ENCODE measurements at regions not wholly inside any gene's neighbourhood (a gene's known extent, or its start where the extent isn't known, plus 50 kb on each side); places are given as distances from the start of the nearest gene placed in this dataset.

DNA sequence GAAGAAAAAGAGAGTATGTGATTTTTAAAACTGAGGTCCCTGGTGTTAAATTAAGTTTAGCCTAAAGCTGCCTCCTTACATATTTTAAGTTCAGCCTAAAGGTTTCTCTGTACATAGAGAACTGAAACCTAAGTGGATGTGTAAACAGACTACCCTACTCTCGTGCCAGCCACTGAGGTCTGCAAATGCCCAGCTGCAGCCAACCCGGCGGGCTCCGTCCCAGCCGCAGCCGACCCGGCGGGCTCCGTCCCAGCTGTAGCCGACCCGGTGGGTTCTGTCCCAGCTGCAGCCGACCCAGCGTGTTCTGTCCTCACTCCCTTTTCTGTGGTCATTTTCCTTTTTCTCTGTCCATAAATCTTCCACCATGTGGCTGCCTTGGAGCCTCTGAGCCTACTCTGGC, 97.2 kb upstream of the SFSWAP start:
- BruUV-seq (replicated peaks) = no TSS peak
- Histone ChIP-seq H2AK9ac (replicated peaks; ENCODE audit: low read depth, low read length, poor library complexity) (no peak overlapping the region), H2BK5ac (ENCODE audit: low read depth, low read length, poor library complexity, severe bottlenecking) (no peak overlapping the region), H2AFZ (replicated peaks; ENCODE audit: low read length, poor library complexity) (no peak overlapping the region), H3K27me3 (ENCODE audit: control insufficient read depth, insufficient read depth, low read length) (no peaks in the 10 kb centered on the region), H3K9ac (ENCODE audit: low read depth, low read length) (no peak overlapping the region), H3K56ac (ENCODE audit: extremely low read depth, insufficient read depth, low read length) (no peak overlapping the region), H4K5ac (ENCODE audit: low read depth, low read length) (no peak overlapping the region), H4K91ac (ENCODE audit: insufficient read depth, low read depth, low read length) (no peak overlapping the region), H3K36me3 (ENCODE audit: control insufficient read depth, insufficient read depth, low read length) (no peaks in the 10 kb centered on the region), H2BK120ac (ENCODE audit: low read depth, low read length) (no peak overlapping the region), H2BK20ac (ENCODE audit: low read depth, low read length) (no peak overlapping the region), H3K4me3 (ENCODE audit: insufficient read depth, low read depth, low read length) (no peak overlapping the region), H3K9me1 (ENCODE audit: insufficient read depth, low read length) (no peaks in the 10 kb centered on the region), H3K23ac (ENCODE audit: low read depth, low read length) (no peak overlapping the region), H4K8ac (ENCODE audit: low read depth in 2 of 2, low read length in 2 of 2) (no peak overlapping the region), H3K18ac (ENCODE audit: low read depth, low read length) (no peak overlapping the region), H2AK5ac (ENCODE audit: low read depth, low read length) (no peak overlapping the region), H3K27ac (ENCODE audit: insufficient read depth, low read length) (no peak overlapping the region), H3K14ac (replicated peaks; ENCODE audit: low read depth, low read length) (no peak overlapping the region), H3K79me1 (ENCODE audit: low read depth in 1 of 2, low read length in 2 of 2) (no peaks in the 10 kb centered on the region), H2BK15ac (ENCODE audit: low read depth, low read length) (no peak overlapping the region), H3K9me3 (ENCODE audit: control insufficient read depth, insufficient read depth, low read length) (no peaks in the 10 kb centered on the region; the same call in 1 of the 2 replicates), H3K4me2 (ENCODE audit: low read depth, low read length) (no peak overlapping the region), H3K4me1 (ENCODE audit: control insufficient read depth, insufficient read depth, low read length) (no peaks in the 10 kb centered on the region), H3K4ac (ENCODE audit: low read depth, low read length) (no peak overlapping the region), H4K20me1 (ENCODE audit: insufficient read depth, low read length) (no peaks in the 10 kb centered on the region)
- in situ Hi-C loops (cut with MboI; ENCODE audit: low sequenced_read_pairs) (no loop called here), intact Hi-C loops (cut with micrococcal nuclease) (no loop called here), dilution Hi-C loops (cut with HindIII; ENCODE audit: low sequenced_read_pairs, unreplicated experiment) (no loop called here)
- CTCF ChIA-PET = no interaction called here
- POLR2A ChIA-PET (ENCODE audit: unreplicated experiment) = no interaction called here
- TF ChIP-seq POLR2A (IDR thresholded peaks at IDR 0.05; ENCODE audit: low read depth, low read length) (no peak), FOS (IDR thresholded peaks at IDR 0.05; ENCODE audit: low read depth, low read length) (no peak)
- DNase-seq (no peak), ATAC-seq (ENCODE audit: low read depth) (no peak)
- 45% methylated on average over 4 of the region's 13 CpGs; no CpG with 5 or more reads in 1 of the 2 experiments for WGBS, 2 experiments (ENCODE audit: extremely low coverage in 2 of 2, insufficient read length in 1 of 2)

Measured in IMR-90 (cell line).